Activated naive CD8-positive, alpha-beta T cell treated with anti-CD3 and anti-CD28 coated beads, Interleukin-2, amount 50 U/mL, for 24 hours (primary cell): ENCODE measurements at regions not wholly inside any gene's neighbourhood (a gene's known extent, or its start where the extent isn't known, plus 50 kb on each side); places are given as distances from the start of the nearest gene placed in this dataset.

ENCODE experiments used
- ATAC-seq: fragments of 150-1000 bp; cut with Tn5 transposase; one replicate; pipeline ENCODE4 v1.10.0; 2021
- DNase-seq: peaks from one replicate; pipeline ENCODE4 v3.0.0; 2021
- H3K27ac Mint-ChIP-seq: one replicate; pipeline ENCODE4 v1.8.0; 2021; ENCODE audit warnings: mild to moderate bottlenecking, mixed read lengths
- H3K27me3 Mint-ChIP-seq: one replicate; pipeline ENCODE4 v1.8.0; 2021; ENCODE audit warnings: mixed read lengths
- H3K36me3 Mint-ChIP-seq: one replicate; pipeline ENCODE4 v1.8.0; 2021; ENCODE audit warnings: low read depth, mixed read lengths
- H3K4me1 Mint-ChIP-seq: one replicate; pipeline ENCODE4 v1.8.0; 2021; ENCODE audit warnings: mixed read lengths
- H3K4me3 Mint-ChIP-seq: one replicate; pipeline ENCODE4 v1.8.0; 2021; ENCODE audit warnings: mild to moderate bottlenecking, moderate library complexity, mixed read lengths
- H3K9me3 Mint-ChIP-seq: one replicate; pipeline ENCODE4 v1.8.0; 2021; ENCODE audit warnings: mixed read lengths

GRCh38 chr6:14664112-14664601, 546.6 kb downstream of the CD83 start:
- Mint-ChIP-seq H3K9me3 (no peaks in the 10 kb centered on the region), H3K27ac (peak overlapping the region; percentile 24), H3K36me3 (no peaks in the 10 kb centered on the region), H3K4me3 (no peak overlapping the region), H3K27me3 (peaks cover 5% of the 10 kb centered on the region), H3K4me1 (peaks cover 37% of the 10 kb centered on the region)
- ATAC-seq (peak; percentile 22), DNase-seq (peak; percentile 22)

DNA sequence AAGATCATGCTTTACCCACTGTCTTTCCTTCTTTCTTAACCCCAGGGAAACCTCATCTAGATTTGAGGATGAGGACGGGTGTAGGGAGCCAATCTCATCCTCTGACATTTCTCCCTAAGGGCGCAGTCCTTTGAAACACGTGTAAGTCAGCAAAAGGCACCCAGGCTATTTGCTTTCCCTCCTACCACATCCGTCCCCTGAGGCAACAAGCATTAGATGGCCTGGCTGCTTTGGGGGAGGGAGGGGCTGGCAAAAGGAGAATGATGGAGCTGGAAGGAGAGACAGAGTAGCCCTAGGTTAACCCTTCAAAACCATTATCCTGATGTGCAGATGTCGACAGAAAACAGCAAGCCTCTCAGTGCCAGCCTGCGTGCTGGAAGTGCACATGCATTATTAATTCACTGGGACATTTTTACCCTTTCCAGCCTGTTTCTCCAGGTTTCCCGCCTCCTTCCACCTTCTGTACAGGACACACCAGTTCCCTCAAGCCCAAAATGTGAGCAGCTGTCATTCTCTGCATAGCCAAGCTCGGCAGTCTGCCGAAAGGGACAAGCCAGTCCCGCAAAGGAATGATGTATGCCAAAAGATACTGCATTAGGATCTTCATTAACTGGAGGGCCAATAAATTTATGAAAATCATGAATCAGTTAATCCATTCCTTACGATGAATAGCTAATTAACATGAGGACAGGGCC, 547.2 kb downstream of the CD83 start:
- peaks cover 5% of the 10 kb centered on the region for H3K27me3 Mint-ChIP-seq
- no peaks in the 10 kb centered on the region for H3K9me3 Mint-ChIP-seq
- ATAC-seq (no peak), DNase-seq (no peak)
- H3K36me3 Mint-ChIP-seq = no peaks in the 10 kb centered on the region
- H3K4me1 Mint-ChIP-seq = peaks cover 32% of the 10 kb centered on the region
- peak overlapping the region; percentile 24 for H3K27ac Mint-ChIP-seq
- H3K4me3 Mint-ChIP-seq = no peak overlapping the region

- Mint-ChIP-seq H3K4me3 (no peak overlapping the region), H3K36me3 (no peaks in the 10 kb centered on the region), H3K27ac (peak overlapping the region; percentile 41), H3K4me1 (peaks cover 30% of the 10 kb centered on the region), H3K27me3 (peaks cover 7% of the 10 kb centered on the region), H3K9me3 (no peaks in the 10 kb centered on the region)
- ATAC-seq = peak; percentile 94
- peak; percentile 54 for DNase-seq
Observed at GRCh38 chr6:14665827-14666724, 548.5 kb downstream of the CD83 start.

DNA sequence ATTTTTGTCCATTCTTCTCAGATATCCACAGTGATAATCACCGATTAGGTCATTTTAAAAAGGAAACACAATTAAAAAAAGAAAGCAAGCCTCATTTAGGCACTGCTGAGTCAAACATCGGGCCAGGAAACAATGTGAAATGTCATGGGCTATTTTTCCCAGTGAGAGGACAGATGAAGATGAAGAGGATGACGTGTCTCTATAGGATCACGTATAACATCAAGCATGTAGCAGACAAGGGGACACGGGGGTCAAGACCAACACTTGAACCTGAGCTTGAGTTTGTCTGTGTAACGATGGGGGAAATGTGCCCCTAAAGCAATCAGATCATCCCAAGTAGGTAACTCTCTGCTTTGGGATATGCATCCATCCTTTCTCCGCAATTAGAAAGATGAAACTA, 553.2 kb downstream of the CD83 start:
- Mint-ChIP-seq H3K9me3 (no peaks in the 10 kb centered on the region), H3K36me3 (no peaks in the 10 kb centered on the region), H3K4me1 (peaks cover 23% of the 10 kb centered on the region), H3K27ac (no peak overlapping the region), H3K4me3 (no peak overlapping the region), H3K27me3 (peaks cover 7% of the 10 kb centered on the region)
- DNase-seq = no peak
- ATAC-seq = no peak

DNA sequence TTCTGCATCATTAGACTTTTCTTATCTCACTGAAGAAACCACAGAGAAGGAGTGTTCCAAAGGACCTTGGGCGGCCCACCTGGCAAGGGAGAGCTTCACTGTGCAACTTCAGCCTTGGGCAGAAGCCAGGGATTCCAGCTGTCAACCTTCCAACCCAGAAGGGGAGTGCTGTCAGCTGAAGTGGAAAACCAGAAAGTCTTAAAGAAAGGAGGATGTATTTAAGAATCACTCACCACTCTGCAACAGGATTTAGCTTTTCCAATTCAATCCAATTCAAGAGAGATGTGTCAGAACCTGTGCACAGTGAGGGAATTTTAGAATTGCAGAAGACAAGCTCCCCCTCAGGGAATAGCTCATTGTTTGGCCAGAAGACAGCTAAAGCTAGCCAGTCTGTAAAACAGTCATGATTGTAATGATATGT, 553.7 kb downstream of the CD83 start:
- no peak overlapping the region for H3K4me3 Mint-ChIP-seq
- no peaks in the 10 kb centered on the region for H3K9me3 Mint-ChIP-seq
- no peak overlapping the region for H3K27ac Mint-ChIP-seq
- DNase-seq (no peak), ATAC-seq (no peak)
- peaks cover 6% of the 10 kb centered on the region for H3K27me3 Mint-ChIP-seq
- no peaks in the 10 kb centered on the region for H3K36me3 Mint-ChIP-seq
- peaks cover 23% of the 10 kb centered on the region for H3K4me1 Mint-ChIP-seq

- H3K4me1 Mint-ChIP-seq = peaks cover 22% of the 10 kb centered on the region
- H3K36me3 Mint-ChIP-seq = no peaks in the 10 kb centered on the region
- H3K27ac Mint-ChIP-seq = no peak overlapping the region
- DNase-seq = no peak
- H3K4me3 Mint-ChIP-seq = no peak overlapping the region
- ATAC-seq = no peak
- no peaks in the 10 kb centered on the region for H3K9me3 Mint-ChIP-seq
- H3K27me3 Mint-ChIP-seq = peaks cover 2% of the 10 kb centered on the region
Observed at GRCh38 chr6:14671937-14672336, 554.4 kb downstream of the CD83 start.

DNA sequence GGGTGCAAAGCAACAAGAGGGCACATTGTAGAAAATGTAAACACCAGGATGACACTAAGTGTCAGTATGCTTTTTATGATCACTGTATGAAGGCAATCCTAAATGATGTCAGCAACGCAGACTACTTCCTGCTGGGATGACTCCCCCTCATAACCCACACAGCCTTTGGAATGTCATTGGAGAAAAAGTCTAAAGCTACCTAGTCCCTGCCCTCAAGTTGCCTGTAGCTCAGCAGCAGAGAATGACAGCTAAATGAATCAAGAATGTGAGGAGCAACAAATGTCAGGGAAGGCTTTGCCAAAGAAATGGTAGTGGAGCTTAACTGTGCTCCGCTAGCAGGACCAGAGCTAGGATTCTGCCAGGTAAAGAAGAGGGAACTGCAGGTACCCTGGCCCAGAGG, 555.6 kb downstream of the CD83 start:
- H3K36me3 Mint-ChIP-seq = no peaks in the 10 kb centered on the region
- H3K9me3 Mint-ChIP-seq = no peaks in the 10 kb centered on the region
- ATAC-seq = no peak
- H3K4me1 Mint-ChIP-seq = peaks cover 22% of the 10 kb centered on the region
- H3K27me3 Mint-ChIP-seq = peaks cover 2% of the 10 kb centered on the region
- no peak for DNase-seq
- peak overlapping the region; percentile 21 for H3K27ac Mint-ChIP-seq
- H3K4me3 Mint-ChIP-seq = no peak overlapping the region

GRCh38 chr6:14674458-14674857, 556.9 kb downstream of the CD83 start:
- Mint-ChIP-seq H3K27me3 (peaks cover 2% of the 10 kb centered on the region), H3K9me3 (no peaks in the 10 kb centered on the region), H3K4me1 (peaks cover 22% of the 10 kb centered on the region), H3K27ac (no peak overlapping the region), H3K36me3 (no peaks in the 10 kb centered on the region), H3K4me3 (no peak overlapping the region)
- ATAC-seq (no peak), DNase-seq (no peak)

- ATAC-seq = peak; percentile 72
- no peak overlapping the region for H3K4me3 Mint-ChIP-seq
- H3K27ac Mint-ChIP-seq = no peak overlapping the region
Observed at GRCh38 chr6:14674867-14675648, 557.5 kb downstream of the CD83 start.

DNA sequence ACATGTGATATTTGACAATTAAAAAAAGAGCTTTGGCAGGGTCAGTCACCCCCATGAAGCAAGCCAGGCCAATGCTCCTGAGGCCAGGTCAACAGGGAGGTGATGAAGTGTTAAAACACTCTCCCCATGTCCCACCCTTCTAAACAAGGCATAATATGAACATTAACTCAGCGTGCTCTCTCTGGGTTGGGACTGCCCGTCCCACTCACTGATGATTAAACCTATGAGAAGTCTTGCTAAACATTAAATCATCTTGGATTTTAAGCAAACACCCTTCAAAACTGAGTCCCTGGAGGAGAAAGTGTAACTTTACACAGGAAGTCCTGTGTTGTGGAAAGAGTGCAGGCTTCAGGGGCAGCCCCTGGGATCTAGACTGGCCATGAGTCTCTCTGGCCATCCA, 558.5 kb downstream of the CD83 start:
- no peaks in the 10 kb centered on the region for H3K27me3 Mint-ChIP-seq
- H3K9me3 Mint-ChIP-seq = no peaks in the 10 kb centered on the region
- peaks cover 22% of the 10 kb centered on the region for H3K4me1 Mint-ChIP-seq
- ATAC-seq (peak; percentile 36), DNase-seq (no peak)
- peak overlapping the region; percentile 44 for H3K27ac Mint-ChIP-seq
- no peaks in the 10 kb centered on the region for H3K36me3 Mint-ChIP-seq
- H3K4me3 Mint-ChIP-seq = no peak overlapping the region

More at GRCh38 chr6:14674867-14675648, 557.5 kb downstream of the CD83 start:
- Mint-ChIP-seq H3K4me1 (peaks cover 22% of the 10 kb centered on the region), H3K36me3 (no peaks in the 10 kb centered on the region), H3K27me3 (peaks cover 1% of the 10 kb centered on the region), H3K9me3 (no peaks in the 10 kb centered on the region)
- DNase-seq = no peak

DNA sequence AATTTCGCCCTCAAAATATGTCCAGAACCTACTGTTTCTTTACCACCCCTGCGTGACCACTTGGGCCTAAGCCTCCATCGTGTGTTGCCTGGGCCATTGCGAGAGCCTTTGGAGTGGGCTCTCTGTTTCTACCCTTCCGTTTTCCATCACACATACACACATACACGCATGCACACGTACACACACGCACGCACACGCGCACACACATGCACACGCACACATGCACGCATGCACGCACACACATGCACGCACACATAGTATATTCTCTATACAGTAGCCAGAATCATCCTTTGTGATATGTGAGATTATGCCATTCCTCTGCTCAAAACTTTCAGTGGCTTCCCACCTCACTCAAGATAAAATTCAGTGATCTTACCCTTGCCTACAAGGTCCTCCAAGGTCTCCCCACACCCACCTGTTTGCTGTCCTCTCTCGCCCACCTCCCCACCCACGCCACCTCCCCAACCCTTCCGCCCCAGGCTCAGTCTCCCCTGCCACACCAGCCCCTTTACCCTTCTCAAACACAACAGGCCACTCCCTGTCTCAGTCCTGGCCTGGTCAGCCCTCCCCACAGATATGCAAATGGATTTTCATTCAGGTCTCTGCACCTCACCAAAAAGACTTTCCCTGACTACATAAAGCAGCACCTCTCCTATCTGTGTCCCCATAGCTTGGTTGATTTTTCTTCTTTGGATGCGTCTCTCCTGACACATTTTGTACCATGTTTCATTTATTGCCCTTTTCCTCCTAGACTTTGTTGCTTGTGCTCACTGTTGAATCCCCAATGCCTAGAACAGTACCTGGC, 559.6 kb downstream of the CD83 start:
- H3K4me1 Mint-ChIP-seq = peaks cover 22% of the 10 kb centered on the region

DNA sequence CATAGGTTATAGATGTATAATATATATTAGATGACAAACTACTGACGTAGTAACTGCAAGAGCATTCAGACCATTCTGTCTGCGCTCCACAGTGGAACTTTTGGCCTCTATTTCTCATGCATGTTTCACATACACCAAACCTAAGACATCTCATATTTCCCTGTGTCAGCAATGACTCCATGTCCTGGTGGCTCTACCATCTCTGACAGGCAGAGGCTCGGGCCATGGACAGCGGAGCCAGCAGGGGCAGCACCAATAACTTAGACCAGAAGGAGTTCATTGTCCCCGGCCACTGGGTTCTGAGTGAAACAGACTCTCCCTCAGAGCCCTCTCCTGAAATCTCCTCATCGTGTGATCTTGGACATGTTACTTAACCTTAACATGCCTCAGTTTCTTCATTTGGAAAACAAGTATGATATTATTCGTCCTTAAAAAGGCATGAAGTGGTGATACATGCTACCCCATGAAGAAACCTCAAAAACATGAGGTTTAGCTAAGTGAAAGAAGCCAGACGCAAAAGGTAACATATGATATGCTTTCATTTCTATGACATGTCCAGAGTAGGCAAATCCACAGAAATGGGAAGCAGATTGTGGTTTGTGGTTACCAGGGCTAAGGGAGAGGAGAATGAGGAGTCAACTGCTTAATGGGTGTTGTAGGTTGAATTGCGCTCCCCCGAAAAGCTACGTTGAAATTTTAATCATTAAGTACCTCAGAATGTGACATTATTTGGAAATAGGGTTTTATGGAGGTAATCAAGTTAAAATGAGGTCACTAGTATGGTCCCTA, 564.0 kb upstream of the JARID2 start:
- no peaks in the 10 kb centered on the region for H3K9me3 Mint-ChIP-seq
- H3K27me3 Mint-ChIP-seq = no peaks in the 10 kb centered on the region
- no peak overlapping the region for H3K27ac Mint-ChIP-seq

More for the DNA sequence above, 559.6 kb downstream of the CD83 start:
- H3K27ac Mint-ChIP-seq = peak overlapping the region; percentile 15
- DNase-seq (no peak), ATAC-seq (no peak)
- H3K4me3 Mint-ChIP-seq = no peak overlapping the region
- H3K9me3 Mint-ChIP-seq = no peaks in the 10 kb centered on the region
- H3K27me3 Mint-ChIP-seq = no peaks in the 10 kb centered on the region
- no peaks in the 10 kb centered on the region for H3K36me3 Mint-ChIP-seq

GRCh38 chr6:14682812-14683211, 563.1 kb upstream of the JARID2 start:
- no peak overlapping the region for H3K4me3 Mint-ChIP-seq
- no peaks in the 10 kb centered on the region for H3K9me3 Mint-ChIP-seq
- H3K36me3 Mint-ChIP-seq = no peaks in the 10 kb centered on the region
- H3K27me3 Mint-ChIP-seq = no peaks in the 10 kb centered on the region
- DNase-seq (no peak), ATAC-seq (no peak)
- H3K27ac Mint-ChIP-seq = no peak overlapping the region
- peaks cover 2% of the 10 kb centered on the region for H3K4me1 Mint-ChIP-seq

More for the DNA sequence above, 564.0 kb upstream of the JARID2 start:
- DNase-seq = no peak
- H3K4me3 Mint-ChIP-seq = no peak overlapping the region
- no peak for ATAC-seq
- H3K4me1 Mint-ChIP-seq = peaks cover 2% of the 10 kb centered on the region
- H3K36me3 Mint-ChIP-seq = no peaks in the 10 kb centered on the region
